K562 (cell line): ENCODE measurements at regions not wholly inside any gene's neighbourhood (a gene's known extent, or its start where the extent isn't known, plus 50 kb on each side); places are given as distances from the start of the nearest gene placed in this dataset.

Experiments
- ATAC-seq: fragments of 200-7000 bp; cut with Tn5 transposase; 3 replicates; pipeline ENCODE4 v1.9.1; 2020; ENCODE audit warnings: moderate library complexity
- BruUV-seq: library from RNA; stranded (reverse); fragments of 400-500 nt; replicated peaks from 2 replicates; lab custom pipeline; 2021; lab: Mats Ljungman, UMichigan
- CTCF ChIA-PET: fragments of 300-600 bp; formaldehyde crosslinking; extraction: SDS; loops from one replicate; lab custom pipeline; 2021; ENCODE audit warnings: low intra/inter-chr PET ratio; lab: Yijun Ruan, JAX
- POLR2A ChIA-PET: fragments of 300-600, 350-650 bp; sonication (Branson Sonifier 250); formaldehyde crosslinking; extraction: SDS; loops from one replicate; lab custom pipeline; 2021; ENCODE audit warnings: antibody characterized with exemption, inconsistent platforms; lab: Yijun Ruan, JAX
- DNase-seq, 4 experiments: peaks; one replicate each; pipeline versions ENCODE4 v3.0.0 to v3.0.0-alpha.2; 2011 to 2018; ENCODE audit warnings: low spot score in 3 of 4, mixed read lengths in 3 of 4; ENCODE audit errors: extremely low read depth in 1 of 4
- FAIRE-seq: peaks from 2 replicates; lab custom pipeline; 2011; peaks lifted over from hg19 to GRCh38; lab: Jason Lieb, UNC
- H2AFZ ChIP-seq: 2 replicates; pipeline ENCODE4 v1.6.0; 2011; ENCODE audit warnings: low read depth, low read length, control low read depth, inconsistent platforms
- H3K27ac ChIP-seq: fragments of 200-600 bp; 3 replicates; pipeline ENCODE4 v1.8.0; 2011; ENCODE audit warnings: low read depth, mild to moderate bottlenecking, control low read depth, inconsistent platforms, low read length, moderate library complexity, mixed read lengths; ENCODE audit errors: extremely low read depth
- H3K27me3 ChIP-seq, 2 experiments: fragments of 300-600 bp in 1 of 2; 2 replicates in 1 of 2; 3 replicates in 1 of 2; pipeline versions ENCODE4 v1.6.0 to v1.8.0; 2011; ENCODE audit warnings: inconsistent platforms in 2 of 2, low read length in 2 of 2, mild to moderate bottlenecking in 1 of 2, mixed read lengths in 1 of 2, moderate library complexity in 1 of 2; ENCODE audit not compliant: control insufficient read depth in 2 of 2, insufficient read depth in 2 of 2
- H3K36me3 ChIP-seq: fragments of 300-600 bp; 3 replicates; pipeline ENCODE4 v1.8.0; 2011; ENCODE audit warnings: mild to moderate bottlenecking, low read length, inconsistent platforms; ENCODE audit not compliant: control insufficient read depth, insufficient read depth
- H3K4me1 ChIP-seq, 2 experiments: fragments of 200-600 bp in 1 of 2; replicated peaks in 1 of 2; 2 replicates in 1 of 2; 3 replicates in 1 of 2; pipeline versions ENCODE4 v1.5.1 to v1.8.0; 2011; ENCODE audit warnings: inconsistent platforms in 2 of 2, low read length in 2 of 2, mild to moderate bottlenecking in 1 of 2, mixed read lengths in 1 of 2, moderate library complexity in 1 of 2; ENCODE audit not compliant: control insufficient read depth in 2 of 2, insufficient read depth in 2 of 2
- H3K4me2 ChIP-seq: 2 replicates; pipeline ENCODE4 v1.6.1; 2011; ENCODE audit warnings: low read length, control low read depth, inconsistent platforms, mixed read lengths; ENCODE audit not compliant: insufficient read depth
- H3K4me3 ChIP-seq: fragments of 200-600 bp; sonication (generic), shearing (Covaris generic); 2 replicates; pipeline ENCODE4 v1.5.1; 2016; ENCODE audit warnings: control low read depth, inconsistent platforms
- H3K79me2 ChIP-seq: fragments of 200-600 bp; 3 replicates; pipeline ENCODE4 v1.8.0; 2011; ENCODE audit warnings: low read length, inconsistent platforms; ENCODE audit not compliant: control insufficient read depth, insufficient read depth
- H3K9ac ChIP-seq, 2 experiments: 2 replicates each; pipeline versions ENCODE4 v1.6.0 to v1.6.1; 2011; ENCODE audit warnings: low read depth in 2 of 2, low read length in 2 of 2, control low read depth in 1 of 2, inconsistent platforms in 1 of 2, mild to moderate bottlenecking in 1 of 2, mixed read lengths in 1 of 2; ENCODE audit not compliant: insufficient read depth in 1 of 2
- H3K9me1 ChIP-seq: one replicate; pipeline ENCODE4 v1.6.0; 2011; ENCODE audit warnings: inconsistent platforms, mild to moderate bottlenecking, low read length, moderate library complexity; ENCODE audit not compliant: control insufficient read depth, insufficient read depth
- H3K9me3 ChIP-seq: replicated peaks from 2 replicates; pipeline ENCODE4 v1.5.1; 2011; ENCODE audit warnings: low read depth, low read length, inconsistent platforms; ENCODE audit not compliant: control insufficient read depth, insufficient read depth
- H4K20me1 ChIP-seq: replicated peaks from 2 replicates; pipeline ENCODE4 v1.6.1; 2011; ENCODE audit warnings: low read length, inconsistent platforms, mixed read lengths; ENCODE audit not compliant: control insufficient read depth, insufficient read depth
- HMGN3 ChIP-seq: IDR thresholded peaks from 2 replicates; pipeline ENCODE4 v1.6.1; 2011; ENCODE audit warnings: borderline replicate concordance, low read depth, mild to moderate bottlenecking, mixed read lengths, low read length; ENCODE audit not compliant: insufficient read length; ENCODE audit errors: extremely low read depth
- MTA1 ChIP-seq: fragments of 450-650 bp; IDR thresholded peaks from 2 replicates; pipeline ENCODE4 v1.6.1; 2017; ENCODE audit warnings: borderline replicate concordance
- NCOR1 ChIP-seq: fragments of 450-650 bp; IDR thresholded peaks from 2 replicates; pipeline ENCODE4 v1.6.1; 2016; ENCODE audit warnings: mild to moderate bottlenecking, moderate library complexity
- RBM25 ChIP-seq: fragments of 200-400 bp; formaldehyde crosslinking; IDR thresholded peaks from 2 replicates; pipeline ENCODE4 v1.6.1; 2018; ENCODE audit warnings: low read length, low read depth, moderate library complexity; ENCODE audit not compliant: severe bottlenecking
- RERE ChIP-seq: sonication (generic); formaldehyde crosslinking; IDR thresholded peaks from 2 replicates; pipeline ENCODE4 v1.8.0; 2023; ENCODE audit warnings: missing genetic modification reagents, mild to moderate bottlenecking, borderline replicate concordance
- RNF2 ChIP-seq: sonication (generic); IDR thresholded peaks from 2 replicates; pipeline ENCODE4 v1.6.1; 2016
- SMARCE1 ChIP-seq: fragments of 450-650 bp; IDR thresholded peaks from 2 replicates; pipeline ENCODE4 v1.7.1; 2016; ENCODE audit warnings: mild to moderate bottlenecking
- STAT5B ChIP-seq: fragments of 250-450 bp; sonication (Bioruptor Pico); IDR thresholded peaks from 2 replicates; pipeline ENCODE4 v1.8.0; 2021; ENCODE audit warnings: mild to moderate bottlenecking, inconsistent platforms
- TFE3 ChIP-seq: fragments of 450-650 bp; formaldehyde crosslinking; IDR thresholded peaks from 2 replicates; pipeline ENCODE4 v1.4.0; 2020; ENCODE audit warnings: mild to moderate bottlenecking, mixed read lengths
- TRIM24 ChIP-seq, 2 experiments: fragments of 450-650 bp; IDR thresholded peaks; 2 replicates each; pipeline ENCODE4 v1.6.1; 2016
- U2AF2 ChIP-seq: fragments of 200-400 bp; formaldehyde crosslinking; optimal IDR thresholded peaks from 2 replicates; pipeline ENCODE3; 2017; ENCODE audit warnings: low read depth, mild to moderate bottlenecking, low read length
- ZBTB9 ChIP-seq: fragments of 450-650 bp; formaldehyde crosslinking; IDR thresholded peaks from 2 replicates; pipeline ENCODE4 v1.4.0; 2020; ENCODE audit warnings: mild to moderate bottlenecking, moderate library complexity
- ZFP30 ChIP-seq: fragments of 250-450 bp; sonication (Bioruptor Pico); IDR thresholded peaks from 2 replicates; pipeline ENCODE4 v1.8.0; 2022; ENCODE audit warnings: moderate library complexity, mild to moderate bottlenecking, inconsistent platforms, borderline replicate concordance
- ZFPM2 ChIP-seq: fragments of 250-450 bp; sonication (Bioruptor Pico); IDR thresholded peaks from 2 replicates; pipeline ENCODE4 v1.5.1; 2022; ENCODE audit warnings: mild to moderate bottlenecking
- ZNF134 ChIP-seq: fragments of 250-450 bp; sonication (Bioruptor Pico); conservative IDR thresholded peaks from 2 replicates; pipeline ENCODE4 v1.4.0; 2020
- ZNF143 ChIP-seq: sonication (generic); formaldehyde crosslinking; IDR thresholded peaks from 2 replicates; pipeline ENCODE4 v1.9.0; 2022; ENCODE audit warnings: mild to moderate bottlenecking, missing genetic modification reagents
- WGBS: fragments of 100-300 bp; shearing (Covaris generic); methylation state at CpG from one replicate; pipeline ENCODE4 v1.1.6; 2016; ENCODE audit warnings: low coverage, mixed read lengths; ENCODE audit not compliant: insufficient coverage; ENCODE audit errors: missing lambda C conversion rate; 5-methylcytosine and 5-hydroxymethylcytosine counted together
- in situ Hi-C: fragments of 300-500 bp; cut with MboI; formaldehyde crosslinking; loops from 4 replicates; pipeline ENCODE4 v1.15.0; 2018; ENCODE audit warnings: inconsistent platforms, mixed read lengths
- intact Hi-C: fragments of 100-400 bp; cut with micrococcal nuclease; formaldehyde crosslinking; loops from 2 replicates; pipeline ENCODE4 v1.14.2; 2022

- H3K9me1 ChIP-seq: no peaks in the 10 kb centered on the region
- ChIA-PET CTCF (no interaction called here), POLR2A (interaction anchor here (0.6 kb wide), 1 partner anchor 912 kb away, joined by 3 read pairs; no protein-coding TSS in a partner anchor)
- no peak overlapping the region for H3K4me3 ChIP-seq
- no peaks in the 10 kb centered on the region for H3K9me3 ChIP-seq
- H3K4me2 ChIP-seq: no peak overlapping the region
- no peak overlapping the region for H3K9ac ChIP-seq
- no peak for ATAC-seq
- in situ Hi-C loops: no loop called here
- 0% methylated on average over 2 of the region's 2 CpGs for WGBS
- H3K36me3 ChIP-seq: no peaks in the 10 kb centered on the region
- no peak overlapping the region for H3K27ac ChIP-seq
- no peak for DNase-seq
- no peaks in the 10 kb centered on the region for H4K20me1 ChIP-seq
- H3K79me2 ChIP-seq: no peaks in the 10 kb centered on the region
- H3K27me3 ChIP-seq: no peaks in the 10 kb centered on the region
- no TSS peak for BruUV-seq
- H2AFZ ChIP-seq: no peak overlapping the region
- no peak for FAIRE-seq
- intact Hi-C loops: no loop called here
- no peaks in the 10 kb centered on the region for H3K4me1 ChIP-seq
- TF ChIP-seq HMGN3 (no peak), ZNF143 (CRISPR knock-in tag) (no peak), TFE3 (CRISPR knock-in tag) (no peak), TRIM24 (IDR thresholded peaks at IDR 0.05) (no peak), RBM25 (no peak), SMARCE1 (no peak), U2AF2 (no peak), ZBTB9 (CRISPR knock-in tag) (no peak), ZFPM2 (CRISPR knock-in tag) (no peak), STAT5B (CRISPR knock-in tag) (no peak), NCOR1 (no peak), ZFP30 (CRISPR knock-in tag) (no peak), ZNF134 (no peak), RNF2 (no peak), MTA1 (no peak), RERE (CRISPR knock-in tag) (no peak)
These were observed 582.2 kb upstream of the DDX18 start for GRCh38 chr2:117232305-117232704.
